ENCODE measurements at regions not wholly inside any gene's neighbourhood (a gene's known extent, or its start where the extent isn't known, plus 50 kb on each side); places are given as distances from the start of the nearest gene placed in this dataset.

DNA sequence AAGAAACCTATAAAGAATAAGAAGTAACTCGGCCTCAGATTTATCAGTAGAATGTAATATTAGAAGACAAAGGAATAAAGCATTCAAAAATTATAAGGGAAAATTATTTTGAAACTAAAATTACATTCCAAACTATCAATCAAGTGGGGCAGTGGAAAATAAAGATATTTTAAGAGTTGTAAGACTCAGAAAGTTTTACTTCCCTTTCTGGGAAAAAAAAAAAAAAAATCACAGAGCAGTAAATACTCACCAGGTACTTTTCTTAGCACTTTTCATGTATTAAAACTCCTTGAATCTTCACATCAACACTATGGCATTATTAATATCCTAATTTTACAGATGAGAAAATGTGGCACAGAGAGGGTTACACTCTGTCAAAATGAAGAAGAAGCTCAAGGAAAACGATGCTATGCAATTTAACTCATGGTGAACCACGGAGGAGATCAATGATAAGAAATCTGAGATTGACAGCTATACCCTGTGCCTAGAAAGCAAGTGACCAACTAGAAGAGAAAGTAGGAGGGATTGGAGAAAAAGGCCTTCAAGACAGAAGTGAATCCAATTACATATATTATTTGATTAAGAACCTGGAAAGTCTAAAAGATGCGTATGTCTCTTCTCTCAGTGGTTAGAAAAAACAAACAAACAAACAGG is 238.9 kb upstream of the ID2 start:
- no peak for TF ChIP-seq CTCF (IDR thresholded peaks at IDR 0.05 in 4 of 5, conservative IDR thresholded peaks at IDR 0.05 in 1 of 5)
- no peak for TF ChIP-seq POLR2A (IDR thresholded peaks at IDR 0.05)
